Liver (tissue), 8 donors: ENCODE measurements at regions not wholly inside any gene's neighbourhood (a gene's known extent, or its start where the extent isn't known, plus 50 kb on each side); places are given as distances from the start of the nearest gene placed in this dataset.

Experiments used
- DNase-seq: peaks from one replicate; pipeline ENCODE4 v3.0.0-alpha.2; 2017; ENCODE audit warnings: low spot score
- H3K27ac ChIP-seq, 2 donors: one replicate each; pipeline ENCODE4 v1.7.0; 2013; ENCODE audit warnings: inconsistent platforms in 2 of 2, low read length in 2 of 2, control low read depth in 1 of 2, low read depth in 1 of 2, mild to moderate bottlenecking in 1 of 2
- H3K27me3 ChIP-seq, 4 donors: one replicate each; pipeline versions ENCODE4 v1.6.1 to v1.7.0; 2013; ENCODE audit warnings: low read length in 3 of 4, inconsistent platforms in 1 of 4, mild to moderate bottlenecking in 1 of 4, moderate library complexity in 1 of 4; ENCODE audit not compliant: control insufficient read depth in 4 of 4, insufficient read depth in 4 of 4
- H3K36me3 ChIP-seq, 4 donors: one replicate each; pipeline versions ENCODE4 v1.6.1 to v1.7.0; 2013; ENCODE audit warnings: low read length in 3 of 4, mild to moderate bottlenecking in 3 of 4, low read depth in 1 of 4, moderate library complexity in 1 of 4; ENCODE audit not compliant: control insufficient read depth in 4 of 4, insufficient read depth in 3 of 4
- H3K4me1 ChIP-seq, 4 donors: one replicate each; pipeline versions ENCODE4 v1.6.1 to v1.7.0; 2013; ENCODE audit warnings: low read length in 3 of 4, mild to moderate bottlenecking in 3 of 4, moderate library complexity in 1 of 4; ENCODE audit not compliant: control insufficient read depth in 4 of 4, insufficient read depth in 4 of 4
- H3K4me3 ChIP-seq, 3 donors: one replicate each; pipeline versions ENCODE4 v1.6.1 to v1.7.0; 2013; ENCODE audit warnings: low read length in 3 of 3, control low read depth in 1 of 3, low read depth in 1 of 3, mild to moderate bottlenecking in 1 of 3
- H3K9ac ChIP-seq, 2 donors: one replicate each; pipeline ENCODE4 v1.7.0; 2013; ENCODE audit warnings: low read length in 2 of 2, mild to moderate bottlenecking in 2 of 2, moderate library complexity in 2 of 2, control low read depth in 1 of 2, low read depth in 1 of 2
- H3K9me3 ChIP-seq, 4 donors: one replicate each; pipeline versions ENCODE4 v1.6.1 to v1.7.0; 2013; ENCODE audit warnings: low read length in 3 of 4; ENCODE audit not compliant: control insufficient read depth in 4 of 4
- ATF3 ChIP-seq: IDR thresholded peaks from 2 replicates; pipeline ENCODE4 v1.6.1; 2016; ENCODE audit warnings: antibody characterized with exemption
- EGR1 ChIP-seq, 2 donors: IDR thresholded peaks; 2 replicates each; pipeline ENCODE4 v1.6.1; 2016 to 2018; ENCODE audit warnings: antibody characterized with exemption in 2 of 2, low read depth in 2 of 2
- FOXA1 ChIP-seq: IDR thresholded peaks from 2 replicates; pipeline ENCODE4 v1.6.1; 2016; ENCODE audit warnings: antibody characterized with exemption
- GABPA ChIP-seq, 2 donors: IDR thresholded peaks in 1 of 2; conservative IDR thresholded peaks in 1 of 2; 2 replicates each; pipeline ENCODE4 v1.6.1; 2016; ENCODE audit warnings: antibody characterized with exemption in 2 of 2, mild to moderate bottlenecking in 1 of 2, moderate library complexity in 1 of 2
- HNF4A ChIP-seq, 2 donors: conservative IDR thresholded peaks; 2 replicates each; pipeline ENCODE4 v1.6.1; 2016; ENCODE audit warnings: antibody characterized with exemption in 2 of 2, mild to moderate bottlenecking in 2 of 2
- HNF4G ChIP-seq: IDR thresholded peaks from 2 replicates; pipeline ENCODE4 v1.6.1; 2016; ENCODE audit warnings: antibody characterized with exemption
- JUND ChIP-seq, 2 donors: IDR thresholded peaks; 2 replicates each; pipeline ENCODE4 v1.6.1; 2016; ENCODE audit warnings: antibody characterized with exemption in 2 of 2
- NR2F2 ChIP-seq: IDR thresholded peaks from 2 replicates; pipeline ENCODE4 v1.6.1; 2016; ENCODE audit warnings: antibody characterized with exemption
- RXRA ChIP-seq, 2 donors: IDR thresholded peaks; 2 replicates each; pipeline ENCODE4 v1.6.1; 2017 to 2018; ENCODE audit warnings: antibody characterized with exemption in 2 of 2, mild to moderate bottlenecking in 1 of 2
- SP1 ChIP-seq: IDR thresholded peaks from 2 replicates; pipeline ENCODE4 v1.6.1; 2018; ENCODE audit warnings: antibody characterized with exemption, mild to moderate bottlenecking
- TAF1 ChIP-seq: conservative IDR thresholded peaks from 2 replicates; pipeline ENCODE4 v1.6.1; 2016; ENCODE audit warnings: antibody characterized with exemption, mild to moderate bottlenecking
- YY1 ChIP-seq: IDR thresholded peaks from 2 replicates; pipeline ENCODE4 v1.6.1; 2016; ENCODE audit warnings: antibody characterized with exemption, mild to moderate bottlenecking
- ZBTB33 ChIP-seq: IDR thresholded peaks from 2 replicates; pipeline ENCODE4 v1.6.1; 2016; ENCODE audit warnings: antibody characterized with exemption
- WGBS: extraction: QIAGEN DNeasy Blood & Tissue Kit; methylation state at CpG from one replicate; pipeline ENCODE4 v1.1.7; 2013; 5-methylcytosine and 5-hydroxymethylcytosine counted together
- TF ChIP-seq, protein P1 (sequence below): IDR thresholded peaks from 2 replicates; pipeline ENCODE4 v1.6.1; 2016; ENCODE audit warnings: antibody characterized with exemption, mild to moderate bottlenecking
- TF ChIP-seq, protein P2 (sequence below): fragments of 150-350 bp; IDR thresholded peaks from 2 replicates; pipeline ENCODE4 v1.5.1; 2017; ENCODE audit warnings: improper control_type of control experiment, low read depth, low read length; ENCODE audit not compliant: missing input control
- donor health status: healthy.
- donor health status: healthy.
- donor health status: healthy.
- donor health status: healthy.
- donor health status: healthy.

GRCh38 chr2:15844211-15844801 lies 96.0 kb upstream of the MYCN start:
- 68% methylated on average over 11 of the region's 11 CpGs for WGBS
- Histone ChIP-seq H3K27me3 (no peaks in the 10 kb centered on the region), H3K9ac (no peak overlapping the region), H3K27ac (no peak overlapping the region), H3K4me1 (no peaks in the 10 kb centered on the region), H3K4me3 (no peak overlapping the region), H3K9me3 (no peaks in the 10 kb centered on the region), H3K36me3 (no peaks in the 10 kb centered on the region)
- no peak for DNase-seq
- TF ChIP-seq JUND (IDR thresholded peaks at IDR 0.05) (no peak), NR2F2 (no peak), RXRA (IDR thresholded peaks at IDR 0.05) (no peak), SP1 (no peak), HNF4G (no peak), ZBTB33 (no peak), YY1 (no peak), FOXA1 (no peak), TAF1 (no peak), ATF3 (no peak), HNF4A (conservative IDR thresholded peaks at IDR 0.05) (no peak), EGR1 (IDR thresholded peaks at IDR 0.05; ENCODE audit: low read depth in 2 of 2) (no peak)
- TF ChIP-seq, protein P1, sequence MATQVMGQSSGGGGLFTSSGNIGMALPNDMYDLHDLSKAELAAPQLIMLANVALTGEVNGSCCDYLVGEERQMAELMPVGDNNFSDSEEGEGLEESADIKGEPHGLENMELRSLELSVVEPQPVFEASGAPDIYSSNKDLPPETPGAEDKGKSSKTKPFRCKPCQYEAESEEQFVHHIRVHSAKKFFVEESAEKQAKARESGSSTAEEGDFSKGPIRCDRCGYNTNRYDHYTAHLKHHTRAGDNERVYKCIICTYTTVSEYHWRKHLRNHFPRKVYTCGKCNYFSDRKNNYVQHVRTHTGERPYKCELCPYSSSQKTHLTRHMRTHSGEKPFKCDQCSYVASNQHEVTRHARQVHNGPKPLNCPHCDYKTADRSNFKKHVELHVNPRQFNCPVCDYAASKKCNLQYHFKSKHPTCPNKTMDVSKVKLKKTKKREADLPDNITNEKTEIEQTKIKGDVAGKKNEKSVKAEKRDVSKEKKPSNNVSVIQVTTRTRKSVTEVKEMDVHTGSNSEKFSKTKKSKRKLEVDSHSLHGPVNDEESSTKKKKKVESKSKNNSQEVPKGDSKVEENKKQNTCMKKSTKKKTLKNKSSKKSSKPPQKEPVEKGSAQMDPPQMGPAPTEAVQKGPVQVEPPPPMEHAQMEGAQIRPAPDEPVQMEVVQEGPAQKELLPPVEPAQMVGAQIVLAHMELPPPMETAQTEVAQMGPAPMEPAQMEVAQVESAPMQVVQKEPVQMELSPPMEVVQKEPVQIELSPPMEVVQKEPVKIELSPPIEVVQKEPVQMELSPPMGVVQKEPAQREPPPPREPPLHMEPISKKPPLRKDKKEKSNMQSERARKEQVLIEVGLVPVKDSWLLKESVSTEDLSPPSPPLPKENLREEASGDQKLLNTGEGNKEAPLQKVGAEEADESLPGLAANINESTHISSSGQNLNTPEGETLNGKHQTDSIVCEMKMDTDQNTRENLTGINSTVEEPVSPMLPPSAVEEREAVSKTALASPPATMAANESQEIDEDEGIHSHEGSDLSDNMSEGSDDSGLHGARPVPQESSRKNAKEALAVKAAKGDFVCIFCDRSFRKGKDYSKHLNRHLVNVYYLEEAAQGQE: no peak
- TF ChIP-seq, protein P2, sequence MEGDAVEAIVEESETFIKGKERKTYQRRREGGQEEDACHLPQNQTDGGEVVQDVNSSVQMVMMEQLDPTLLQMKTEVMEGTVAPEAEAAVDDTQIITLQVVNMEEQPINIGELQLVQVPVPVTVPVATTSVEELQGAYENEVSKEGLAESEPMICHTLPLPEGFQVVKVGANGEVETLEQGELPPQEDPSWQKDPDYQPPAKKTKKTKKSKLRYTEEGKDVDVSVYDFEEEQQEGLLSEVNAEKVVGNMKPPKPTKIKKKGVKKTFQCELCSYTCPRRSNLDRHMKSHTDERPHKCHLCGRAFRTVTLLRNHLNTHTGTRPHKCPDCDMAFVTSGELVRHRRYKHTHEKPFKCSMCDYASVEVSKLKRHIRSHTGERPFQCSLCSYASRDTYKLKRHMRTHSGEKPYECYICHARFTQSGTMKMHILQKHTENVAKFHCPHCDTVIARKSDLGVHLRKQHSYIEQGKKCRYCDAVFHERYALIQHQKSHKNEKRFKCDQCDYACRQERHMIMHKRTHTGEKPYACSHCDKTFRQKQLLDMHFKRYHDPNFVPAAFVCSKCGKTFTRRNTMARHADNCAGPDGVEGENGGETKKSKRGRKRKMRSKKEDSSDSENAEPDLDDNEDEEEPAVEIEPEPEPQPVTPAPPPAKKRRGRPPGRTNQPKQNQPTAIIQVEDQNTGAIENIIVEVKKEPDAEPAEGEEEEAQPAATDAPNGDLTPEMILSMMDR: no peak

DNA sequence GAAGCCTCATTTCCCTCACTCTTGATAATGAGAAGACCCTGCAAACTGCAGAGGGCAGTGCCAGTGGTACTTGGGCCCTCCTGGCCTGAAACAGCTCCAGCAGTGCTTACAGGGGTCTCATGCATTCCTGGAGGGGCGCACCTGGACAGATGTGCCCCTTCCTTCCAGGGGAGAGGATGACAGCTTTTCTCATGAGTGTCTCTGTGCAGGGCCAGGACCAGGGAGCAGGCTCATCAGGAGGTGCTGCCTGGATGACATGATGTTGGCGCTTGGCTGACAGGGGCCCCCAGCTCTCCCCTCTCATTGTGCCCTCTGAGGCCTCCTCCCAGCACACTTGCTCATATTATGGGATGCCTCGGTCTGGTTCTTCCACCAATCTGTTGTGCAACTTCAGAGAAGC lies 95.1 kb upstream of the MYCN start:
- TF ChIP-seq ZBTB33 (no peak), FOXA1 (no peak), GABPA (IDR thresholded peaks at IDR 0.05 in 1 of 2, conservative IDR thresholded peaks at IDR 0.05 in 1 of 2) (no peak), YY1 (no peak)
- 92% methylated on average over 3 of the region's 3 CpGs for WGBS
- no peak for DNase-seq

More for the DNA sequence above, 95.1 kb upstream of the MYCN start:
- Histone ChIP-seq H3K9me3 (no peaks in the 10 kb centered on the region), H3K4me1 (no peaks in the 10 kb centered on the region), H3K27ac (no peak overlapping the region), H3K36me3 (no peaks in the 10 kb centered on the region), H3K9ac (no peak overlapping the region), H3K27me3 (no peaks in the 10 kb centered on the region), H3K4me3 (no peak overlapping the region)
